ENCODE measurements at regions not wholly inside any gene's neighbourhood (a gene's known extent, or its start where the extent isn't known, plus 50 kb on each side); places are given as distances from the start of the nearest gene placed in this dataset.
"Not testable (repeated sequence)": the region's sequence is repeated elsewhere in the genome, so short reads cannot be mapped to it uniquely, and the experiment has no call there.

DNA sequence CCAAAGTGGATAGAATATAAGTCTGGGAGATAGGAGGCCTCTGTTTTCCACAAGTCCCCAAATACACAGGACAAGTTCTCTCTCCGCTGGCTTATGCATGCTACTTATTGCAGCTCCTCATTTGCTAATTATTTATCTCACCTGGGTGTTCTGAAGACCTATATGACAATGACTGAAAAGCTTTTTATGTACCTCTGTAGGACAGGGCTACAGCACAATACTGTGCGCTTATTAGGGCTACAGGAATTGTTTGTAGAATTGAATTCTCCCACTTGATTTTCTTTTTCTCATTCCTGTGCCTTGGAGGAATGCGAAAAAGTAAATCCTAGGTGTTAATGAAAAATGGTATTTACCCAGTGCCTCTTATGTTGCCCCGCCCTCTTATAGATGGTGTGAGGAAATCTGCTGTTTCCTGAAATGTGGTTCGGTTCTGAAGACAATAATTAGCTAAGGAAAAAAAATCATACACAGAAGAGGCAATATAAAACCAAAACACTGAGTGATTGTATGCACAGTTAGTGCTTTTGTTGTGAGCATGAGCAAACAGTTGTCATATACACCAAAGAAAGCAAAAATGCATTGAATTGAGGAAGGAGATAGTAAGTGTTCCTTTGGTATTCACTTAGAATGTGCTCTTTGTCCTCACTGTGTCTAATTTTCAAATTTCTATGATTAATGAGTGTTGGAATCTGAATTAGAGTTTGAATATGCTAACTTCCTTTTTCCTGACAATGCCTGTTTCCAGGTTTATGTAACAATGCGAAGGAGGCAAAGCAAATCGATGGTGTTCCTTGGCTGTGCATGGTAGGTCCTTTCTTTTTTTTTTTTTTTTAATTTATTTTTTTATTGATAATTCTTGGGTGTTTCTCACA, 78.7 kb upstream of the PNPT1 start:
- no peak for DNase-seq (ENCODE audit: low spot score)

DNA sequence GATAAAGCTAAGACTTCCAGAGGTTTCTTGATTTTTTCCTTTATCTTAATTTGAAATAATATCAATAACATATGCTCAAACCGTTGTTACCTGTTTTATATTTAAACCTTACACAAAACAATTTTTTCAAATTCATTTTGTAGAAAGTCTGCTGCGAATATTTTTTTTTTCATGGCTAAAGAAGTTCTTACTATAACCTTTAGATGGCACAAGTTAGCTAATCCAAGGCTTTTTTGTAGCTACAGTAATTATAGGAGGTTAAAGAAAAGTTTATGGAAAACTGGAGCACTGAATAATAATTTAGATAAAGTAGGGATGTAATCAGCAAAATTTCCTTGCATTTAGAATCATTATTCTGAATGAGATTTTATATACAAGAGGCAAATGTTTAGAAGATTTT, 78.0 kb upstream of the PNPT1 start:
- peak; percentile 39 for DNase-seq (ENCODE audit: low spot score)

DNA sequence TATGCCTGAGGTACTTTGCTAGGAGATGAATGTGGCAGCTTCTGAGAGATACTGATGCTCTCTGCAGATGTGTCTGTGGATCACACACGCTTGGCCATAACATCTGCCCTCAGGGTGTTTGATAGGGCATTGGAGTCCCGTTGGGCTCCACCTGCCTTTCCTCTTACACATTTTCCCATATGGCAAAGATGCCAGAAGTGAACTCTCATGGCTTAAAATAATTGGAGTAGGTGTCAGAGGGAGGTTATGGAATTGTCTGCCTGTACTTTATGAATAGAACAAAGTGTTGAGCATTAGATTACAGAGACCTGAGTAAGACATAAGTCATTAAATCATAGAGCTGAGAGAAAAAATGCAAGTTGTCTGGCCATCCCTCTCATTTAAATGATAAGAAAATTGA, 75.3 kb upstream of the PNPT1 start:
- no peak for DNase-seq (ENCODE audit: low spot score)

DNA sequence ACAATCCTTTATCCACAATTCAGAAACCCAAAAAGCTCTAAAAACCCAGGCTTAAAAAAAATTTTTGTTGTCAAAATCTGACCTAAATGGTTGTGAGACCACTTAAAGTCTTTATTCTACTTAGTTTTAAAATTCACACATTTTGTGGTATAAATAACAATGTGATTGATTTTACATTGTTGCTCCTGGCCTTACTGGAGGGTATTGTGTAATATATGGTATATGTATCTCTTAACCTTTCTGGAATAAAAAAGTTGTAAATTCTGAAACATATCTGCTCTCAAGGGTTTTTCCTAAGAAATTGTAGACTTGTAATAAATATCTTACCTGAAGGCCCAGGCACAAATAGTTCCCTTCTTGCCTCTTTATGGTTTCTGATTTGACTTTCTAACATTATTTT, 73.3 kb upstream of the PNPT1 start:
- DNase-seq (ENCODE audit: low spot score), result no peak

DNA sequence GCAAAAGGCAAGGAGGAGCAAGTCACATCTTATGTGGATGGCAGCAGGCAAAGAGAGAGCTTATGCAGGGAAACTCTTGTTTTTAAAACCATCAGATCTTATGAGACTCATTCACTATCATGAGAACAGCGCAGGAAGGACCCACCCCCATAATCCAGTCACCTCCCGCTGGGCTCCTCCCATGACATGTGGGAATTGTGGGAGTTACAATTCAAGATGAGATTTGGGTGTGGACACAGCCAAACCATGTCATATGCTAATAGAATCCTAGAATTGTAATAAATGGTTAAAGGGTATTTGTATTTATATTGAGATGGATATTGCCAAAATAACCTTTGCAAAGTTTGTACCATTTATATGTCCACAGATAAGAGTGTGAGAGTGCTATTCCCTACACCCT, 72.1 kb upstream of the PNPT1 start:
- not testable (repeated sequence) for DNase-seq (ENCODE audit: low spot score)

DNA sequence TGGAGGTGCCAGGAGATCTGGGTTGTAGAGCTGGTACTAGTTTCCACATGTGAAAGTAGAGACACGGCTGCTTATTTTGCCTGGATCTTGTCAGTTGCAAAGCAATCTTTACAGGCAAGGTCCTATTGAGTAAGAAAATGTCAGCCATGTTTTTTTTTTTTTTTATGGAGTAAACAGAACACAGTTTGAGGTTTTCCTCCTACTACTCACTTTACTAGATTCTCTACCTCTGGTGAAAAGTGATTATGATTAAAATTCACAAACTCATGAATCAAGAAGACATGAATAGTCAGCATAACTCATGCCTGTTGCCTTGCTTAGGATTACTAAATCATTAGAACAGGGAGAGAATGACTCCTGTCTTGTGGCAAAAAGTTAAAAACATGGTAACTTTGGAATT, 70.1 kb upstream of the PNPT1 start:
- DNase-seq (ENCODE audit: low spot score), result no peak

GRCh38 chr2:55761526-55761925, 67.9 kb upstream of the PNPT1 start:
- DNase-seq (ENCODE audit: low spot score), result peak; percentile 39

DNA sequence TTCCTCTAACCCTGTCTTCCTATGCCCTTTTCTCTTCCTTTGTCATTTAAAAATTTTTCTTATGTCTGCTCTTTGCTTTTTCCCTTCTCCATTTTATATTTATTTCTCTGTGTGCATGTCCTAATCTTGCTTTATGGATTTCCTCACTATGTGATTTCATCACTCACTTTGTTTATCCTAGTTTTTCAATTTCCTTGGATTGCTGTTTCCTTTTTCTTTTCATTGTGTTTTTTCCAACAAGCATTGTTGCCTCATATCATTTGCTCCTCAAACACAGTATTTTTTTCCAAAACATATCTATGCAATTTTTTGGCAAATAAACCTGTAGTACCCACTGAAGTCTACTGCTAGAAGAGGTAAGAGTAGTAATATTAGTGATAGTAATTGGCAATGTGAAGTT, 67.4 kb upstream of the PNPT1 start:
- DNase-seq (ENCODE audit: low spot score), result no peak

DNA sequence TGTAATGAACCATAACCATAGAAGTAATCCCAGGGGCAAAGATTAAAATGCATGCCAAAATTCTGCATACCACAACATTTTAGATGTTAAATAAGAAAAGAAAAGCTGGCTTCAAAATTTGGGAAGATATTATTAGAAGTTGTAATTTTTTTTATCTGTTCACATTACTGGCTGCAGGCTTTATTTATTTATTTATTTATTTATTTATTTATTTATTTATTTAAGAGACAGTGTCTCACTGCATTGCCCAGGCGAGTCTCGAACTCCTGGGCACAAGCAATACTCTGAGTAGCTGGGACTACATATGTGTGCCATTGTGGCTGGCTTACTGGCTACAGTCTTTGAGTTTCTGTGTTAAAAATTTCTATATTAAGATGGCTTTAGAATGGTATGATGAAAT, 66.5 kb upstream of the PNPT1 start:
- DNase-seq (ENCODE audit: low spot score), result no peak

DNA sequence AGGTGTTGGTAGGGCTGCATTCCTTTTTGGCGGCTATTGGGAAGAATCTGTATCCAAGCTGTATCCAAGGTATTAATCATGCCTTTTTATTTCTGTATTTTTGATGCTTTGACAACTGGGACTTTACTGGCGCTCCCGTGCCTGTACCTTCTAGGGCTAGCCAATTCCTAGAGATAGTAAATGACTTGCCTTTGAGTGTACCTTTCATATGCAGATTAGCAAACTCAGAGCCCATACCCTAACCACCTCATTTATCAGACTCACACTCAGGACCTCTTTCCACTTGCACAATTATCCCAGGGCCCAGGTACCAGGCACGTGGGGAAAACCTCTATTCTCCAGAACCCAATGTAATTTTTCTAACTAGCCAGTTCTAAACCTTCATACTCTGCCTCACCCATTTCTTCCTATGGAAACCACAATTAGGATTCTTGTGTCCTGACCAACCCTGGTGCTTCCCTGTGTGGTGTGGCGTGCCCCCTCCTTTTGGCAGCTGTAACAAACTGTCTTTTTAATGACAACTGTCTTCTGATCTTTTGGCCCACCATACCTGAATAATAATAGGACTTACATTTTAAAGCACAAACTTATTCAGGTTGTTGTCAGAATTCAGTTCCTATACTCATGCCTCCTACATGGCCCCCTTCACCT, 65.8 kb upstream of the PNPT1 start:
- no peak for DNase-seq (ENCODE audit: low spot score)

DNA sequence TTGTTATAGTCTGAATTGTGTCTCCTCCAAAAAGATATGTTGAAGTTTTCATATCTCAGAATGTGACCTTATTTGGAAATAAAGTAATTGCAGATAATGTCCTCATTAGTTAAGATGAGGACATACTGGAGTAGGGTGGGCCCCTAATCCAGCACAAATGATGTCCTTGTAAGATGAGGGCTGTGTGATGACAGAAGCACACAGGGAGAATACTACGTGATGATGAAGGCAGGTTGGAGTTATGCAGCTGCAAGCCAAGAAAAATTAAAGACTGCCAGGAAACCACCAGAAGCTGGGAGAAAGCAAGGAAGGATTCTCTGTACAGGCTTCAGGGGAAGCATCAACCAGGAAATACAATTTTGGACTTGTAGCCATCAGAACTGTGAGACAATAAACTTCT, 58.3 kb upstream of the PNPT1 start:
- no peak for DNase-seq (ENCODE audit: low spot score)

DNA sequence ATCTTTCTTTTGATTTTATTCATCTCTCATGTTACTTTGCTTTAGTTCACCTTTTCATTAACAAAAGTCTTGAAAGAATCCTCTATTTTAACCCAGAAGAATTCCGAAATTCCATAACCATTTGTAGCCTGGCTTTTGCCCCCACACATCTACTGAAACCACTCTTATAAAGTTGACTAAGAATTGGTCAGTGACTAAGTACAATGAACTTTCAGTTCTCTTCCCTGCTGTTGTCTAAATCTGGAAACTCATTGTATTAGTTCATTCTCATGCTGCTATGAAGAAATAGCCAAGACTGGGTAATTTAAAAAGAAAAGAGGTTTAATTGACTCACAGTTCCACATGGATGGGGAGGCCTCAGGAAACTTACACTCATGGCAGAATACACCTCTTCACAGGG, 49.9 kb upstream of the PNPT1 start:
- no peak for DNase-seq (ENCODE audit: low spot score)
